ENCODE measurements at regions not wholly inside any gene's neighbourhood (a gene's known extent, or its start where the extent isn't known, plus 50 kb on each side); places are given as distances from the start of the nearest gene placed in this dataset.
A peak's percentile ranks its signal among the peaks of the same experiment; 100 is the strongest.

GRCh38 chrX:39954851-39955250 lies 142.9 kb downstream of the BCOR start:
- Histone ChIP-seq H3K36me3 (ENCODE audit: control insufficient read depth, low read length) (no peaks in the 10 kb centered on the region), H3F3A (ENCODE audit: control insufficient read depth, insufficient read depth) (no peaks in the 10 kb centered on the region), H3K9me2 (replicated peaks; ENCODE audit: control insufficient read depth, low read length) (no peaks in the 10 kb centered on the region), H3K79me2 (ENCODE audit: control insufficient read depth, low read length) (no peaks in the 10 kb centered on the region), H3K27me3 (ENCODE audit: control insufficient read depth, low read length) (no peaks in the 10 kb centered on the region), H3K4me1 (ENCODE audit: control insufficient read depth, low read length) (peaks cover 22% of the 10 kb centered on the region), H3K4me2 (ENCODE audit: low read length) (no peak overlapping the region), H3K27ac (ENCODE audit: low read depth, low read length) (no peak overlapping the region), H3K4me3 (ENCODE audit: low read length) (no peak overlapping the region), H4K20me1 (ENCODE audit: control insufficient read depth, insufficient read depth, low read depth, low read length) (no peaks in the 10 kb centered on the region), H3K9me3 (ENCODE audit: control insufficient read depth, insufficient read depth, low read length) (no peaks in the 10 kb centered on the region)
- no peak for TF ChIP-seq CTCF (IDR thresholded peaks at IDR 0.05; ENCODE audit: low read depth, low read length, poor library complexity, severe bottlenecking)
- TF ChIP-seq EZH2phosphoT487 (IDR thresholded peaks at IDR 0.05; ENCODE audit: borderline replicate concordance, low read length): no peak

GRCh38 chrX:39955625-39956024 lies 142.1 kb downstream of the BCOR start:
- H4K20me1 ChIP-seq (ENCODE audit: control insufficient read depth, insufficient read depth, low read depth, low read length): no peaks in the 10 kb centered on the region
- H3K9me3 ChIP-seq (ENCODE audit: control insufficient read depth, insufficient read depth, low read length): no peaks in the 10 kb centered on the region
- H3K9me2 ChIP-seq (replicated peaks; ENCODE audit: control insufficient read depth, low read length): no peaks in the 10 kb centered on the region
- TF ChIP-seq EZH2phosphoT487 (IDR thresholded peaks at IDR 0.05; ENCODE audit: borderline replicate concordance, low read length) (no peak), CTCF (IDR thresholded peaks at IDR 0.05; ENCODE audit: low read depth, low read length, poor library complexity, severe bottlenecking) (no peak)
- H3K27ac ChIP-seq (ENCODE audit: low read depth, low read length): no peak overlapping the region
- H3K4me2 ChIP-seq (ENCODE audit: low read length): 0 out of 2 replicates have a peak overlapping the region, but pooled peaks have one; percentile 24
- H3K4me3 ChIP-seq (ENCODE audit: low read length): no peak overlapping the region
- H3K79me2 ChIP-seq (ENCODE audit: control insufficient read depth, low read length): no peaks in the 10 kb centered on the region
- peaks cover 20% of the 10 kb centered on the region for H3K4me1 ChIP-seq (ENCODE audit: control insufficient read depth, low read length)
- H3K36me3 ChIP-seq (ENCODE audit: control insufficient read depth, low read length): no peaks in the 10 kb centered on the region
- H3K27me3 ChIP-seq (ENCODE audit: control insufficient read depth, low read length): no peaks in the 10 kb centered on the region
- H3F3A ChIP-seq (ENCODE audit: control insufficient read depth, insufficient read depth): no peaks in the 10 kb centered on the region

GRCh38 chrX:39956803-39957394 lies 140.9 kb downstream of the BCOR start:
- Histone ChIP-seq H3K4me2 (ENCODE audit: low read length) (no peak overlapping the region), H3K79me2 (ENCODE audit: control insufficient read depth, low read length) (no peaks in the 10 kb centered on the region), H3F3A (ENCODE audit: control insufficient read depth, insufficient read depth) (no peaks in the 10 kb centered on the region), H3K4me3 (ENCODE audit: low read length) (no peak overlapping the region), H3K27me3 (ENCODE audit: control insufficient read depth, low read length) (no peaks in the 10 kb centered on the region), H3K36me3 (ENCODE audit: control insufficient read depth, low read length) (no peaks in the 10 kb centered on the region), H4K20me1 (ENCODE audit: control insufficient read depth, insufficient read depth, low read depth, low read length) (no peaks in the 10 kb centered on the region), H3K27ac (ENCODE audit: low read depth, low read length) (no peak overlapping the region), H3K9me3 (ENCODE audit: control insufficient read depth, insufficient read depth, low read length) (no peaks in the 10 kb centered on the region), H3K4me1 (ENCODE audit: control insufficient read depth, low read length) (peaks cover 20% of the 10 kb centered on the region), H3K9me2 (replicated peaks; ENCODE audit: control insufficient read depth, low read length) (no peaks in the 10 kb centered on the region)
- TF ChIP-seq EZH2phosphoT487 (IDR thresholded peaks at IDR 0.05; ENCODE audit: borderline replicate concordance, low read length): no peak
- TF ChIP-seq CTCF (IDR thresholded peaks at IDR 0.05; ENCODE audit: low read depth, low read length, poor library complexity, severe bottlenecking): no peak

Measured in DOHH2 (cell line).